Activated CD4-positive, alpha-beta memory T cell treated with anti-CD3 and anti-CD28 coated beads, Interleukin-2, amount 10 ng/mL, durations not matched to agents 7 days and 5 days (primary cell): ENCODE measurements at regions not wholly inside any gene's neighbourhood (a gene's known extent, or its start where the extent isn't known, plus 50 kb on each side); places are given as distances from the start of the nearest gene placed in this dataset.

Experiments used
- CTCF ChIA-PET: fragments of 350-600 bp; sonication (Branson Sonifier 250); formaldehyde crosslinking; loops from one replicate; lab custom pipeline; 2021; ENCODE audit warnings: antibody characterized with exemption, inconsistent platforms; lab: Charles Lee
- POLR2A ChIA-PET: fragments of 350-600 bp; sonication (Branson Sonifier 250); formaldehyde crosslinking; loops from one replicate; lab custom pipeline; 2021; ENCODE audit warnings: antibody characterized with exemption; lab: Charles Lee
- DNase-seq: peaks from one replicate; pipeline ENCODE4 v3.0.0-alpha.2; 2020
- H3K27ac Mint-ChIP-seq: one replicate; pipeline ENCODE4 v1.8.0; 2021; ENCODE audit warnings: mild to moderate bottlenecking, mixed read lengths
- H3K27me3 Mint-ChIP-seq: one replicate; pipeline ENCODE4 v1.8.0; 2021; ENCODE audit warnings: mixed read lengths
- H3K36me3 Mint-ChIP-seq: one replicate; pipeline ENCODE4 v1.8.0; 2021; ENCODE audit warnings: low read depth, mixed read lengths
- H3K4me1 Mint-ChIP-seq: one replicate; pipeline ENCODE4 v1.8.0; 2021; ENCODE audit warnings: mixed read lengths
- H3K4me3 Mint-ChIP-seq: one replicate; pipeline ENCODE4 v1.8.0; 2021; ENCODE audit warnings: mild to moderate bottlenecking, mixed read lengths
- H3K9me3 Mint-ChIP-seq: one replicate; pipeline ENCODE4 v1.8.0; 2021; ENCODE audit warnings: mixed read lengths

GRCh38 chr22:48706934-48707762 lies 1120.5 kb downstream of the BRD1 start:
- H3K9me3 Mint-ChIP-seq = no peaks in the 10 kb centered on the region
- no peak for DNase-seq
- H3K27ac Mint-ChIP-seq = no peak overlapping the region
- ChIA-PET POLR2A (no interaction called here), CTCF (no interaction called here)
- H3K4me3 Mint-ChIP-seq = no peak overlapping the region
- no peaks in the 10 kb centered on the region for H3K36me3 Mint-ChIP-seq
- H3K27me3 Mint-ChIP-seq = no peaks in the 10 kb centered on the region
- H3K4me1 Mint-ChIP-seq = no peaks in the 10 kb centered on the region

GRCh38 chr22:48705917-48706605 lies 1121.6 kb downstream of the BRD1 start:
- ChIA-PET POLR2A (no interaction called here), CTCF (no interaction called here)
- no peaks in the 10 kb centered on the region for H3K27me3 Mint-ChIP-seq

GRCh38 chr22:48705159-48705916 lies 1122.3 kb downstream of the BRD1 start:
- no peaks in the 10 kb centered on the region for H3K36me3 Mint-ChIP-seq
- H3K4me1 Mint-ChIP-seq = no peaks in the 10 kb centered on the region
- POLR2A ChIA-PET = no interaction called here
- H3K27me3 Mint-ChIP-seq = no peaks in the 10 kb centered on the region
- H3K4me3 Mint-ChIP-seq = no peak overlapping the region
- H3K9me3 Mint-ChIP-seq = no peaks in the 10 kb centered on the region
- no peak for DNase-seq
- no peak overlapping the region for H3K27ac Mint-ChIP-seq
- CTCF ChIA-PET = no interaction called here

More at GRCh38 chr22:48705917-48706605, 1121.6 kb downstream of the BRD1 start:
- no peak overlapping the region for H3K4me3 Mint-ChIP-seq
- no peak for DNase-seq
- H3K9me3 Mint-ChIP-seq = no peaks in the 10 kb centered on the region
- H3K36me3 Mint-ChIP-seq = no peaks in the 10 kb centered on the region
- no peaks in the 10 kb centered on the region for H3K4me1 Mint-ChIP-seq
- H3K27ac Mint-ChIP-seq = no peak overlapping the region

- Mint-ChIP-seq H3K4me1 (no peaks in the 10 kb centered on the region), H3K27me3 (no peaks in the 10 kb centered on the region), H3K4me3 (no peak overlapping the region), H3K36me3 (no peaks in the 10 kb centered on the region), H3K27ac (no peak overlapping the region), H3K9me3 (no peaks in the 10 kb centered on the region)
- CTCF ChIA-PET = no interaction called here
- POLR2A ChIA-PET = no interaction called here
- DNase-seq = no peak
Measured at GRCh38 chr22:48704335-48704734, 1123.3 kb downstream of the BRD1 start.

- ChIA-PET POLR2A (no interaction called here), CTCF (no interaction called here)
- H3K4me1 Mint-ChIP-seq = no peaks in the 10 kb centered on the region
- H3K27ac Mint-ChIP-seq = no peak overlapping the region
- H3K36me3 Mint-ChIP-seq = no peaks in the 10 kb centered on the region
- no peak overlapping the region for H3K4me3 Mint-ChIP-seq
- no peak for DNase-seq
- H3K9me3 Mint-ChIP-seq = no peaks in the 10 kb centered on the region
- no peaks in the 10 kb centered on the region for H3K27me3 Mint-ChIP-seq
Measured at GRCh38 chr22:48703265-48703941, 1124.3 kb downstream of the BRD1 start.

- no peak overlapping the region for H3K27ac Mint-ChIP-seq
- no peak for DNase-seq
- H3K36me3 Mint-ChIP-seq = no peaks in the 10 kb centered on the region
- no peaks in the 10 kb centered on the region for H3K27me3 Mint-ChIP-seq
- H3K4me1 Mint-ChIP-seq = no peaks in the 10 kb centered on the region
- ChIA-PET POLR2A (no interaction called here), CTCF (no interaction called here)
- H3K4me3 Mint-ChIP-seq = no peak overlapping the region
- H3K9me3 Mint-ChIP-seq = no peaks in the 10 kb centered on the region
Measured at GRCh38 chr22:48702573-48703264, 1125.0 kb downstream of the BRD1 start.

GRCh38 chr22:48701296-48702030 lies 1126.2 kb downstream of the BRD1 start:
- Mint-ChIP-seq H3K27me3 (no peaks in the 10 kb centered on the region), H3K4me3 (no peak overlapping the region), H3K4me1 (no peaks in the 10 kb centered on the region), H3K36me3 (no peaks in the 10 kb centered on the region), H3K9me3 (no peaks in the 10 kb centered on the region), H3K27ac (no peak overlapping the region)
- ChIA-PET CTCF (no interaction called here), POLR2A (no interaction called here)
- DNase-seq = no peak

GRCh38 chr22:48700566-48701295 lies 1126.9 kb downstream of the BRD1 start:
- ChIA-PET POLR2A (no interaction called here), CTCF (no interaction called here)
- Mint-ChIP-seq H3K4me1 (no peaks in the 10 kb centered on the region), H3K27me3 (no peaks in the 10 kb centered on the region), H3K36me3 (no peaks in the 10 kb centered on the region), H3K27ac (no peak overlapping the region), H3K9me3 (no peaks in the 10 kb centered on the region), H3K4me3 (no peak overlapping the region)
- DNase-seq = no peak

GRCh38 chr22:48700180-48700565 lies 1127.5 kb downstream of the BRD1 start:
- ChIA-PET CTCF (no interaction called here), POLR2A (no interaction called here)
- Mint-ChIP-seq H3K4me3 (no peak overlapping the region), H3K36me3 (no peaks in the 10 kb centered on the region), H3K9me3 (no peaks in the 10 kb centered on the region), H3K27ac (no peak overlapping the region), H3K27me3 (no peaks in the 10 kb centered on the region), H3K4me1 (no peaks in the 10 kb centered on the region)
- no peak for DNase-seq

- no peak for DNase-seq
- H3K36me3 Mint-ChIP-seq = no peaks in the 10 kb centered on the region
- CTCF ChIA-PET = no interaction called here
- H3K27me3 Mint-ChIP-seq = no peaks in the 10 kb centered on the region
- no peaks in the 10 kb centered on the region for H3K4me1 Mint-ChIP-seq
- H3K9me3 Mint-ChIP-seq = no peaks in the 10 kb centered on the region
- H3K27ac Mint-ChIP-seq = no peak overlapping the region
- H3K4me3 Mint-ChIP-seq = no peak overlapping the region
- POLR2A ChIA-PET = no interaction called here
Measured at GRCh38 chr22:48699511-48699910, 1128.2 kb downstream of the BRD1 start.

- Mint-ChIP-seq H3K27ac (no peak overlapping the region), H3K36me3 (no peaks in the 10 kb centered on the region), H3K27me3 (no peaks in the 10 kb centered on the region), H3K4me1 (no peaks in the 10 kb centered on the region), H3K9me3 (no peaks in the 10 kb centered on the region), H3K4me3 (no peak overlapping the region)
- DNase-seq = no peak
- CTCF ChIA-PET = no interaction called here
- POLR2A ChIA-PET = no interaction called here
Measured at GRCh38 chr22:48698618-48699017, 1129.1 kb downstream of the BRD1 start.
